Trophoblast cell (in vitro differentiated cells and primary cell): ENCODE measurements at regions not wholly inside any gene's neighbourhood (a gene's known extent, or its start where the extent isn't known, plus 50 kb on each side); places are given as distances from the start of the nearest gene placed in this dataset.

Experiments
- DNase-seq, 2 donors: peaks; one replicate each; pipeline ENCODE4 v3.0.0-alpha.2; 2016
- H2AFZ ChIP-seq: 2 replicates; pipeline ENCODE4 v1.6.1; 2013; ENCODE audit warnings: low read length, moderate library complexity, mild to moderate bottlenecking; ENCODE audit not compliant: insufficient read depth, poor library complexity
- H2AK5ac ChIP-seq: 2 replicates; pipeline ENCODE4 v1.6.1; 2013; ENCODE audit warnings: mild to moderate bottlenecking, low read length
- H2BK120ac ChIP-seq: 2 replicates; pipeline ENCODE4 v1.6.1; 2013; ENCODE audit warnings: low read length, mild to moderate bottlenecking, moderate library complexity; ENCODE audit not compliant: insufficient read depth, poor library complexity
- H2BK12ac ChIP-seq: 2 replicates; pipeline ENCODE4 v1.6.1; 2013; ENCODE audit warnings: mild to moderate bottlenecking, low read length, moderate library complexity
- H2BK5ac ChIP-seq: 2 replicates; pipeline ENCODE4 v1.6.1; 2013; ENCODE audit warnings: low read length, low read depth, moderate library complexity, mild to moderate bottlenecking; ENCODE audit not compliant: poor library complexity
- H3K14ac ChIP-seq: 2 replicates; pipeline ENCODE4 v1.6.1; 2013; ENCODE audit warnings: mild to moderate bottlenecking, low read length
- H3K18ac ChIP-seq: 2 replicates; pipeline ENCODE4 v1.6.1; 2013; ENCODE audit warnings: mild to moderate bottlenecking, low read length
- H3K23ac ChIP-seq: 2 replicates; pipeline ENCODE4 v1.6.1; 2013; ENCODE audit warnings: low read length
- H3K27ac ChIP-seq: 2 replicates; pipeline ENCODE4 v1.5.1; 2013; ENCODE audit warnings: low read depth, mild to moderate bottlenecking, inconsistent platforms, low read length, moderate library complexity
- H3K27me3 ChIP-seq: 2 replicates; pipeline ENCODE4 v1.6.1; 2013; ENCODE audit warnings: inconsistent platforms, mild to moderate bottlenecking, low read length, moderate library complexity; ENCODE audit not compliant: insufficient read depth
- H3K36me3 ChIP-seq, 2 experiments: 1 replicate in 1 of 2; 2 replicates in 1 of 2; pipeline ENCODE4 v1.6.1; 2013; ENCODE audit warnings: low read length in 2 of 2, mild to moderate bottlenecking in 2 of 2, moderate library complexity in 1 of 2; ENCODE audit not compliant: insufficient read depth in 2 of 2, control insufficient read depth in 1 of 2
- H3K4ac ChIP-seq: 2 replicates; pipeline ENCODE4 v1.6.1; 2013; ENCODE audit warnings: low read depth, mild to moderate bottlenecking, low read length, moderate library complexity
- H3K4me1 ChIP-seq, 2 experiments: 1 replicate in 1 of 2; 2 replicates in 1 of 2; pipeline ENCODE4 v1.6.1; 2013; ENCODE audit warnings: low read length in 2 of 2, mild to moderate bottlenecking in 2 of 2, moderate library complexity in 1 of 2; ENCODE audit not compliant: insufficient read depth in 2 of 2, control insufficient read depth in 1 of 2
- H3K4me2 ChIP-seq: 2 replicates; pipeline ENCODE4 v1.6.1; 2013; ENCODE audit warnings: inconsistent platforms, mild to moderate bottlenecking, low read length, moderate library complexity
- H3K4me3 ChIP-seq: 2 replicates; pipeline ENCODE4 v1.5.1; 2013; ENCODE audit warnings: mild to moderate bottlenecking, low read depth, low read length, inconsistent platforms
- H3K79me1 ChIP-seq: one replicate; pipeline ENCODE4 v1.6.1; 2013; ENCODE audit warnings: low read length
- H3K79me2 ChIP-seq: 2 replicates; pipeline ENCODE4 v1.6.1; 2013; ENCODE audit warnings: low read length, mild to moderate bottlenecking; ENCODE audit not compliant: control insufficient read depth, insufficient read depth, poor library complexity
- H3K9ac ChIP-seq: 2 replicates; pipeline ENCODE4 v1.6.1; 2013; ENCODE audit warnings: mild to moderate bottlenecking, low read length
- H3K9me3 ChIP-seq: 2 replicates; pipeline ENCODE4 v1.6.1; 2013; ENCODE audit warnings: low read depth, mild to moderate bottlenecking, control low read depth, inconsistent platforms, low read length; ENCODE audit not compliant: insufficient read depth
- H4K12ac ChIP-seq: 2 replicates; pipeline ENCODE4 v1.6.1; 2013; ENCODE audit warnings: low read depth, mild to moderate bottlenecking, low read length, moderate library complexity
- H4K8ac ChIP-seq: 2 replicates; pipeline ENCODE4 v1.6.1; 2013; ENCODE audit warnings: low read depth, mild to moderate bottlenecking, low read length, moderate library complexity
- H4K91ac ChIP-seq: one replicate; pipeline ENCODE4 v1.6.1; 2013; ENCODE audit warnings: low read depth, mild to moderate bottlenecking, low read length, moderate library complexity
- WGBS: extraction: QIAGEN DNeasy Blood & Tissue Kit; methylation state at CpG from one replicate; pipeline ENCODE4 v1.1.7; 2013; ENCODE audit warnings: missing lambda C conversion rate; ENCODE audit not compliant: insufficient read length, insufficient coverage; ENCODE audit errors: extremely low coverage; 5-methylcytosine and 5-hydroxymethylcytosine counted together

- no peak overlapping the region for H2BK12ac ChIP-seq
- H3K4me3 ChIP-seq: no peak overlapping the region
- no peaks in the 10 kb centered on the region for H3K4me1 ChIP-seq
- no peaks in the 10 kb centered on the region for H3K27me3 ChIP-seq
- no peak overlapping the region for H3K14ac ChIP-seq
- no peak overlapping the region for H3K4me2 ChIP-seq
- H2AFZ ChIP-seq: no peak overlapping the region
- no peak overlapping the region for H4K12ac ChIP-seq
- no peak overlapping the region for H3K18ac ChIP-seq
- no peak overlapping the region for H3K9ac ChIP-seq
- H3K36me3 ChIP-seq: no peaks in the 10 kb centered on the region
- no peak overlapping the region for H2BK5ac ChIP-seq
- H2AK5ac ChIP-seq: no peak overlapping the region
- H3K9me3 ChIP-seq: no peaks in the 10 kb centered on the region
- no peak overlapping the region for H3K23ac ChIP-seq
- H4K91ac ChIP-seq: no peak overlapping the region
- no peak overlapping the region for H4K8ac ChIP-seq
- H3K79me2 ChIP-seq: no peaks in the 10 kb centered on the region
- no peaks in the 10 kb centered on the region for H3K79me1 ChIP-seq
- peak in 1 of 2 donors; percentile 12 for DNase-seq
- no peak overlapping the region for H2BK120ac ChIP-seq
- H3K27ac ChIP-seq: no peak overlapping the region
- H3K4ac ChIP-seq: no peak overlapping the region
- no CpG with 5 or more reads among the region's 3 CpGs for WGBS
Observed at GRCh38 chr18:51523671-51524070, 326.2 kb upstream of the MEX3C start.

- H3K4me3 ChIP-seq: no peak overlapping the region
- no peak overlapping the region for H4K8ac ChIP-seq
- H4K12ac ChIP-seq: no peak overlapping the region
- no peak overlapping the region for H4K91ac ChIP-seq
- no peak overlapping the region for H3K18ac ChIP-seq
- H3K4ac ChIP-seq: no peak overlapping the region
- H2BK5ac ChIP-seq: no peak overlapping the region
- no peak overlapping the region for H3K27ac ChIP-seq
- H3K36me3 ChIP-seq: no peaks in the 10 kb centered on the region
- no peaks in the 10 kb centered on the region for H3K4me1 ChIP-seq
- no peak overlapping the region for H3K14ac ChIP-seq
- WGBS: no CpG with 5 or more reads among the region's 4 CpGs
- no peak overlapping the region for H2BK120ac ChIP-seq
- no peaks in the 10 kb centered on the region for H3K79me2 ChIP-seq
- H2AK5ac ChIP-seq: no peak overlapping the region
- H3K9me3 ChIP-seq: no peaks in the 10 kb centered on the region
- H2BK12ac ChIP-seq: no peak overlapping the region
- no peaks in the 10 kb centered on the region for H3K27me3 ChIP-seq
- no peak overlapping the region for H3K23ac ChIP-seq
- no peak overlapping the region for H3K4me2 ChIP-seq
- DNase-seq: no peak
- H2AFZ ChIP-seq: no peak overlapping the region
- no peaks in the 10 kb centered on the region for H3K79me1 ChIP-seq
- no peak overlapping the region for H3K9ac ChIP-seq
Observed at GRCh38 chr18:51525453-51526225, 328.2 kb upstream of the MEX3C start.

- no peak overlapping the region for H3K18ac ChIP-seq
Observed at GRCh38 chr18:51527826-51528225, 330.3 kb upstream of the MEX3C start.

DNA sequence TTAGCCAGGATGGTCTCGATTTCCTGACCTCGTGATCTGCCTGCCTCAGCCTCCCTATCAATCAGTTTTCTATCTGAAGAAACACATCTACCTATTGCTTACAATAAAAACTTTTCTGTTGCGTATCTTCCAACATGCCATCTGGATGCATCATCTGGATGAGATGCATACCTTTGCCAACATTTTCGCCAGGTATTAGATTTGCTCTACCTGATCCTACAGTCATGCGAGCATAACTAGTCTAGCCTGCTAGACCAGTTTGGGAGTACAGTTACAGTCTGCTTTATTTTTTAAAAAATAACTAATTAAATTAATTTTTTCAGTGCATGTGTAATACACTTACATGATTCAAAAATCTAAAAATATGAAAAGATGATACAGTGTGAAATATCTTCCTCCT, 334.0 kb upstream of the MEX3C start:
- H3K14ac ChIP-seq: no peak overlapping the region
- no peak overlapping the region for H2BK5ac ChIP-seq
- no peaks in the 10 kb centered on the region for H3K4me1 ChIP-seq
- no peak overlapping the region for H3K9ac ChIP-seq
- H2BK12ac ChIP-seq: no peak overlapping the region
- no peaks in the 10 kb centered on the region for H3K79me2 ChIP-seq
- no peak overlapping the region for H4K12ac ChIP-seq
- peak; percentile 76 to 92 for DNase-seq
- no peaks in the 10 kb centered on the region for H3K36me3 ChIP-seq
- no peak overlapping the region for H3K4ac ChIP-seq
- H3K27ac ChIP-seq: no peak overlapping the region
- WGBS: no CpG with 5 or more reads among the region's 5 CpGs
- no peak overlapping the region for H4K8ac ChIP-seq
- H3K79me1 ChIP-seq: no peaks in the 10 kb centered on the region
- H3K27me3 ChIP-seq: no peaks in the 10 kb centered on the region
- H3K23ac ChIP-seq: no peak overlapping the region
- H2AK5ac ChIP-seq: no peak overlapping the region
- H3K4me3 ChIP-seq: no peak overlapping the region
- no peaks in the 10 kb centered on the region for H3K9me3 ChIP-seq
- H4K91ac ChIP-seq: no peak overlapping the region
- H3K4me2 ChIP-seq: no peak overlapping the region
- H2AFZ ChIP-seq: no peak overlapping the region
- no peak overlapping the region for H2BK120ac ChIP-seq
- H3K18ac ChIP-seq: no peak overlapping the region

More at GRCh38 chr18:51527826-51528225, 330.3 kb upstream of the MEX3C start:
- Histone ChIP-seq H4K8ac (no peak overlapping the region), H2BK5ac (no peak overlapping the region), H2AK5ac (no peak overlapping the region), H3K14ac (no peak overlapping the region), H3K23ac (no peak overlapping the region), H3K79me1 (no peaks in the 10 kb centered on the region), H2BK12ac (no peak overlapping the region), H3K79me2 (no peaks in the 10 kb centered on the region), H3K9ac (no peak overlapping the region), H3K9me3 (no peaks in the 10 kb centered on the region), H2AFZ (no peak overlapping the region), H3K27ac (no peak overlapping the region), H2BK120ac (no peak overlapping the region), H3K4ac (no peak overlapping the region), H3K4me3 (no peak overlapping the region), H4K91ac (no peak overlapping the region), H3K4me1 (no peaks in the 10 kb centered on the region), H3K36me3 (no peaks in the 10 kb centered on the region), H4K12ac (no peak overlapping the region), H3K27me3 (no peaks in the 10 kb centered on the region), H3K4me2 (no peak overlapping the region)
- no CpG with 5 or more reads among the region's 1 CpG for WGBS
- no peak for DNase-seq
